GM19468 (cell line): ENCODE measurements at regions not wholly inside any gene's neighbourhood (a gene's known extent, or its start where the extent isn't known, plus 50 kb on each side); places are given as distances from the start of the nearest gene placed in this dataset.
"Not testable (repeated sequence)": the region's sequence is repeated elsewhere in the genome, so short reads cannot be mapped to it uniquely, and the experiment has no call there.

Source experiments
- ATAC-seq: cut with Tn5 transposase; IDR thresholded peaks from one replicate; pipeline ENCODE4 v1.9.1; 2021; ENCODE audit warnings: mild to moderate bottlenecking, moderate library complexity, moderate number of reproducible peaks; ENCODE audit not compliant: unreplicated experiment; ENCODE audit errors: extremely low read depth

DNA sequence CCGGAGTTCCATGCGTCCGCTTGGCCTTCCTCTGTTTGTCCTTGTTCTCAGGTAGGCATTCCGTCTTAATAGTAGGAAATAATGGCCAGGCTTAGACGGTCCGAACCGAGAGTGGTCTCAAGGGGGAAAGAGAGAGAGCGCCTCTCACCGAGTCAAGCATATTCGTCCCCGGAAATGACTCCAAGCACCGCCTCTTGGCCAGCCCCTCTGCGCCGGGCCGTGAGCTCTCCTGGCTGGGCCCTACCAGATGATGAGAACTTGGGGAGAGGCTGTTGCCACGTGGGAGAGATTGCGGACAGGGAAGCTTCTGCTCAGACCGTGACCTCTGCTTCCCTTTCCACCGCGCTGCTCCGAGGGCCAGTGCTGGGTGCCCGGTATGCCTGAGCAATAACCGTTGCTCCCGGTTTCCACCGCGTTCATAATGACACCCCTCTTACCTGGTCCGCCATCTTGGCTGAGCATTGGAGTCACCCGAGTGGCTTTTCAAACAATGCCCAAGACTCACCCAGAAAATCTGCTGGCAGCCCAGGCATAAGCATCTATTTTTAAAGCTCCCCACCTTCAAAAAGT lies 251.1 kb upstream of the SHH start:
- no peak for ATAC-seq

GRCh38 chr7:156062286-156062685 lies 250.0 kb upstream of the SHH start:
- ATAC-seq: no peak

GRCh38 chr7:156061689-156062255 lies 249.5 kb upstream of the SHH start:
- ATAC-seq: no peak

- ATAC-seq: no peak
Measured at GRCh38 chr7:156060925-156061324, 248.7 kb upstream of the SHH start.

- no peak for ATAC-seq
Measured at GRCh38 chr7:156059369-156059768, 247.1 kb upstream of the SHH start.

DNA sequence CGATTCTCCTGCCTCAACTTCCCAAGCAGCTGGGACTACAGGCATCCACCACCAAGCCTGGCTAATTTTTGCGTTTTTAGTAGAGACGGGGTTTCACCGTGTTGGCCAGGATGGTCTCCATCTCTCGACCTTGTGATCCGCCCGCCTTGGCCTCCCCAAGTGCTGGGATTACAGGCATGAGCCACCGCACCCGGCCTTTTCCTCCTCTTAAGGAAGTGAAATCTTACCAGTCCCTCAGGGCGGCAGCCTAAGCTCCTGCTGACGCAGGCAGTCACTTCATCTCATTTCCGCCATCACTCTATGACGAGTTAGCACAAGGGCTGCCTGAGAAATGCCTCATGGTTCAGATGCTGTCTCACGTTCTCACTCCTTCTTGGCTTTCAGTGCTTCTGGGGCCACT lies 246.0 kb upstream of the SHH start:
- no peak for ATAC-seq

- ATAC-seq: no peak
Measured at GRCh38 chr7:156056534-156056933, 244.3 kb upstream of the SHH start.

DNA sequence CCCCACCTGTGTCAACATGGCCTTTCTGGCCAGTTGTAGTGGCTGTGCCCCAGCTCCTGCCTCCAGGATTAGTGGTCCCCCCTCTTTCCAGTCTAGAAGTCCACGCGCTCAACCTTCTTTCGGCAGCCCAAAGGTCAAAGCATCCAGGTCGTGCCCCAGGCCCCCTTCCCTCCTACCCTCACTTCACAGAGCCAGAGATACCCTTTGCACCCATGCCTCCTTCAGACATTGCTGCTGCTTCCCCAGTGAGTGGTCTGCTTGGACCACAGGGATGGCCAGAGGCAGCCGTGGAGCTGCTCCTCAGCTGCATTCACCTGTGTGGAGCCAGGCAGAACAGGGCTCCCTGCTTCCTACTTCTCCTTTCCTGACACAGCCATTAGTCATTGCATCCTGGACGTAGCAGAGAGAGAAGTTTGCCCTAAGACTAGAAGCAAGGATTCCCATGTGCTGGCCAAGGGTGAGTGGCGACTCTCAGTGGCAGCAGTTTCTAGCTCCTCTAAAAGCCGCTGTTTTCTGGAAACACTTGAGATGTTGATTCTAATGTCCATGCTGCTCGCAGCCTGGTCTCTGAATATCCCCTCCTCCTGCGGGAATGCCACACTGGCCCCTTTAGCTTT lies 243.1 kb upstream of the SHH start:
- ATAC-seq: no peak

- ATAC-seq: no peak
Measured at GRCh38 chr7:156051884-156052283, 239.6 kb upstream of the SHH start.

GRCh38 chr7:156050636-156051569 lies 238.6 kb upstream of the SHH start:
- no peak for ATAC-seq

GRCh38 chr7:156049366-156049765 lies 237.1 kb upstream of the SHH start:
- no peak for ATAC-seq

DNA sequence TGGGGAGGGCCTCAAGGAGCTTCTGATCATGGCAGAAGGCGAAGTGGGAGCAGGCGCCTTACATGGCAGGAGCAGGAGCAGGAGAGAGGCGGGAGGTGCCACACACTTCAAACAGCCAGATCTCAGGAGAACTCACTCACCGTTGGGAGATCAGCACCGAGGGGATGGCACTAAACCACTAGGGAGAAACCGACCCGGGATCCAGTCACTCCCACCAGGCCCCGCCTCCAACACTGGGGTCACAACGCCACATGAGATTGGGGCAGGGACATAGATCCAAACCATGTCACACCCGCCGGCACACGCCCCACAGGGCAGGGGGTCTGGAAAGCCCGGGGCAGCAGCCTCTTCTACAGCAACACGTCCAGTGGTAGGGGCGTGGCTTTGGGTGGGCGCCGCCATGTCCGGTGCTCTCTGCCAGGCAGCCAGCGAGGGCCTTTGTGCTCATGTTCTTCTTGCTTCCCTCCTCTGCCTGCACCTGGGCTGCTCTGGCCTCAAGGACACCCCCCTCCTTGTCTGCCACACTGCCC lies 233.8 kb upstream of the SHH start:
- no peak for ATAC-seq

DNA sequence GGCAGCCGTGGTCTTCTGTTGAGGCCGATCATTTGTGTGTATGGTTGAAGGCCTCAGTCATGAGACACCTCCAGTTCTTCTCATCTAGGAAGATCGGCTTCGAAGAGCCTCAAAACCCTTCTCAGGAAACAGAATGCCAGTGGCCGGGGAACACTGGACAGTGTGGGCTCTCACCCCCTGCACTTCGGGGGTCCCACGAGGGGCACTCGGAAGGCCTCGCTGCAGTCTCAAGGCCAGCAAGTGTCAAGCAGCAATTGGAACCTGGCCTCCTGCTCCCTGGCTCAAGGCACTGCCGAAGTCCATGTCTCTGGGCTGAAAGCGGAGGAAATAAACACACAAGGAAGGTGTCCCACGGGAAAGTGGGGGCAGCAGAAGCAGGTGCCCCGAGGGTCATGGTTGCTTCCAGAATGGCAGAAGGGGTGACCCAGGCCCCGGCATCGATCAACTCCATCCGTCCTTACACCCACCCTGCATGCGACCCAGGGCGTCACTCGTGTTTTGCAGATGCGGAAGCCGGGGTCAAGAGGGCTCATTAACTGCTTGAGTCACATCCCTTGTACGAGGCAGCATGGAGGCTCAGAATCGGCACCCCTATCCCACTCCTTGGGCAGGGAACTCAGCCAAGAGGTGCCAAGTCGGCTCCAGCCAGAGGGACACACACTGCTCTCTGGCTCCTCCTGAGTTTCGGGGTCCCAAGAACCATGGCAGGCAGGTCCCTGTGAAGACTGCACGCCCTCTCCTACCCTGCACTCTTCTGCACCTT lies 231.3 kb upstream of the SHH start:
- ATAC-seq: no peak

- ATAC-seq: no peak
Measured at GRCh38 chr7:156041398-156041797, 229.1 kb upstream of the SHH start.

DNA sequence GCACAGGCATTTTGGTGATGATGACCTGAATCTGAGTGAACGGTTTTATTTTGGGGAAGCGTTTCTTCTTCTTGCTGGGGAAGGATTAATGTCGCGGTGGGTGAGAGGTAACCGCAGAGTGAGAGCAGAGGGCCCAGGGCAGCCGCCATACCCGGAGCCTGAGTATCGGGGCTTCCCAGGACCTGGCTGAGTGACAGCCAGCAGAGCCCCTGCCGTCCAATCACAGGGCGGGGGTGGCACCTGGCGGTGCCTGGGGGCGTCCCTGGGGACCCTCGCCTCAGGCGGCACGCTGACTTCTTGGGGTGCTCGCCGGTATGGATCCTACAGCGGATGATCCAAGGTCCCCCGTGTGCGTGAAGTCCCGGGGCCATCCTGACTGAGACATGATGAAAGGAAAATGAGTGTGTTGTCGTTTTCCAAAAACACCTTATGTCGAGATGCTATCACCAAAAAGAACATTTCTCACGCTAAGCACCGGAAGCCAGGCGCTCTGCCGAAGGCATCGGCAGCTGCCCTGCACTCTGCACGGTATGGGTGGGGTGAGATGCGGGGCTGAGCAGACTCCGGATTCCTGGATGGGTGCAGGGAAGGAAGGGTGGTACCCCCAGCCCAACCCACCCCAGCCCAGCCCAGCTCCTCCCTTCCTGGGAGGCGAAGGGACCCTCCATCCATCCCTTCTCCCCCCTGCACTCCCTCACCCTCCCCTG lies 227.9 kb upstream of the SHH start:
- no peak for ATAC-seq

GRCh38 chr7:156039194-156039593 lies 226.9 kb upstream of the SHH start:
- no peak for ATAC-seq

GRCh38 chr7:156038345-156038744 lies 226.1 kb upstream of the SHH start:
- no peak for ATAC-seq

GRCh38 chr7:156036153-156036552 lies 223.9 kb upstream of the SHH start:
- ATAC-seq: no peak

GRCh38 chr7:156035387-156035786 lies 223.1 kb upstream of the SHH start:
- ATAC-seq: not testable (repeated sequence)
